Stimulated activated CD4-positive, alpha-beta T cell treated with anti-CD3 and anti-CD28 coated beads, TNF-alpha, amount 100 ng/mL, for 1 hour (primary cell): ENCODE measurements at regions not wholly inside any gene's neighbourhood (a gene's known extent, or its start where the extent isn't known, plus 50 kb on each side); places are given as distances from the start of the nearest gene placed in this dataset.
"Not testable (repeated sequence)": the region's sequence is repeated elsewhere in the genome, so short reads cannot be mapped to it uniquely, and the experiment has no call there.

Experiments
- DNase-seq, 3 donors: peaks; one replicate each; pipeline ENCODE4 v3.0.0-alpha.2; 2020; ENCODE audit warnings: low read depth in 3 of 3, low spot score in 1 of 3

DNA sequence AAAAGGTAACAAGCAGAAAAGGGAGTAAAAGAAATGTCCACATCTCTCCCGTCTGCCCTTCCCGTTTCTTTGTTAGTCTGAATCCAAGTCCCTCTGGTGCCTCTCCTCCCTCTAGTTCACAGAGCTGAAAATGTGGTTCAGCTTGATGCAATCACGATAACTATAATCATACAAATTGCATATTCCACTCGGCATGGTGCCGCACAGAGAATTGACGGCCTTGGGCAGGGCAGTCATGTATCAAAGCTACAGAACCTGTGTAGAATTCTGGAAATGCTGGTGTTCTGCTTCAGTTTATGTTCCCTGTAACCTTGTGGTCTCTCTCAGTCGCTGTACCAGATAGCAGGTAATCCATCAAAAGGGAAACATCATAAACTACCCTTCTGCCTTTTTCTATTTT, 562.9 kb upstream of the CBLB start:
- no peak for DNase-seq

DNA sequence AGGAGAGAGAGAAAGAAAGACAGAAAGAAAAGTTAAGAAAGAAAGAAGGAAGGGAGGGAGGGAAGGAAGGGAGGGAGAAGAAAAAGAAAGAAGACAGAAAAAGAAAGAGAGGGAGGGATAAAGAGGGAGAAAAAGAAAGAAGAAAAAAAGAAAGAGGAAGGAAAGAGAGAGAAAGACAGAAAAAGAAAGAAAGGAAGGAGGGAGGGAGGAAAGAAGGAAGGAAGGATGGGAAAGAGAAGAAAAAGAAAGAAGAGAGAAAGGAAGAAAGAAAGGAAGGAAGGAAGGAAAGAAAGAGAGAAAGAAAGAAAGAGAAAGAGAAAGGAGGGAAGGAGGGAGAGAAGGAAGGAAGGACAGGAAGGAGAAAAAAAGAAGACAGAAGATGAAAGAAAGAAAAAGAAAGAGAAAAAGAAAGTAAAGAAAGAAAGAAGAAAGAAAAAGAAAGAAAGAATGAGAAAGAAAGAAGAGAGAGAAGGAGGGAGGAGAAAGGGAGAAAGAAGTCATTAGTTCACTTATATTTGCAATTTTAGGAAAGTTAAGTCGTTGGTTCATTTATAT, 567.2 kb upstream of the CBLB start:
- DNase-seq: no peak

DNA sequence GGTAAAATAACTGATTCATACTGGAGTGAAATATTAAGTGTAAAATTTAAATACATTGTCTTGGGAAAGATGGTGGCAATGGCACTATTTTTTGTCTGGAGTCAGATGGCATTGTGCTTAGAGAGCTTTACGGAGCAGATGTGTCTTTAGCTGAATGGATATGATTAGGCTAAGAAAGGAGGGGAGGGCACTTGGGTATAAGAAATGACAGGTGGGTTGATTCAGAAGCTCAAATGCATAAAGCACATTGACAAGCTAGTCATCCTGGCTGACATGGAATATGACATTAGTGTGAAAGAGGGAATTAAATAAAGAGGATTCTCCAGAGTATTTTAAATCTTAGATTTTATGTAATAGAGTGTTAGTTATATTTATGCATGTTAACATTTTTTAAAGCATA, 570.1 kb upstream of the CBLB start:
- no peak for DNase-seq

DNA sequence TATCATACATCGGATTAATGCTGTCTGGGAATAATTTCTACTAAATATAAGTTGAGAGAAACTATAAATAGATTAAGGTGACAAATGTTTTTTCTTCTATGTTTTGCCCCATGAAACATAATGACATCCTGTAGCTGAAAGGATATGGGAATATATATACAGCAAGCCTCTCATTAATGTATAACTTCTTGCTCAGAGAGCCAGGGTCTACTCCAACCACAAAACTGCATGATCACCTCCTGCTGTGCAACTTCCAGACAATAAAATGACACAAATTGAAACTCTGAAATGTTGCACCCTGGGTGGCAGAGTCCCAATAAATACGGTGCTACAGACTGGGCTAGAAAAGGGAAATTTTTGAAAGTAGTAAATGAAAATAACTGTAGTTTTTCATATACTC, 571.9 kb upstream of the CBLB start:
- DNase-seq: no peak

DNA sequence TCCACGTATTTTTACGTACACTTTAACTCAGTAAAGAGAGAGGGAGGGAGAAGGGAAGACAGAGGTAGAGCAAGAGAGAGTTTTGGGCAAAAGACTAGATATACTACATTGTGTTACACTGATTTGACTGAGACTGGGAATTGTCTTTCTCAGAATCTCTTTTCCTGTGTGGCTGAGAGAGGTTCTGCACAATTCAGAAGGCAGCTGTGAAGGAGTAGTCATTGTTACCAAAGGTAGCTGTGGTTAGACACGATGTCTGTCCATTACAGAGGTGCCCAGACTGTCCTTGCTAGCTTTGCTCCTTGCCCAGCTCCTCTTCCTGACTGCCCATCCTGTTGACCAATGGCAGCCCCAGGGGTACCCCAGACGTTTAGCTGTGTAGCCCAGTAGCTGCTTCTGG, 577.5 kb upstream of the CBLB start:
- DNase-seq: no peak

DNA sequence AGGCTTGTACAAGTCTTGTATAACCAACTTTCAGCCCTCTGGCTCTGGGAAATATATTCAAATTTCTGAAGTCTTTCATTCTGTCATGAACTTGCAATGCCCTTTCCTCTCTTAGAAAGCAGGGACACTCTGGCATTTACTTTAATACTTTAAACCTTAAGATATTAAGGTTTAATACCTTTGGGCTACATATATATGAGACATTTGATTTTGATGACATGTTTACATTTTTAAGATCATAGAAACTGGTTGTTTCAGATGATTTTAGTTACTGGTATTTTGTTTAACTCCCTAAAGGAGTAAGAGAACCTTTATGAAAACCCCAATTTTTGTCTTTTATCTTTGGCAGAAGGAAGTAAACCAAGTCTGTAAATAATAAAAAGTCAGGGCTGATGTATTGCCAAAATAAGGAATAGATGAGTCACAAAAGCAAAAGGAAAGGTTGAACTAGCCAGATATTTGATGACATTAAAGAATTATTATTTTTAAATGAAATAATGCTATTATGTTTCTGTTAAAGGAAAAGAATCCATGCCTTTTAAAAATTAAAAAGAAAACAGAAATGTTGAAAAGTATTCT, 579.0 kb upstream of the CBLB start:
- DNase-seq: no peak

DNA sequence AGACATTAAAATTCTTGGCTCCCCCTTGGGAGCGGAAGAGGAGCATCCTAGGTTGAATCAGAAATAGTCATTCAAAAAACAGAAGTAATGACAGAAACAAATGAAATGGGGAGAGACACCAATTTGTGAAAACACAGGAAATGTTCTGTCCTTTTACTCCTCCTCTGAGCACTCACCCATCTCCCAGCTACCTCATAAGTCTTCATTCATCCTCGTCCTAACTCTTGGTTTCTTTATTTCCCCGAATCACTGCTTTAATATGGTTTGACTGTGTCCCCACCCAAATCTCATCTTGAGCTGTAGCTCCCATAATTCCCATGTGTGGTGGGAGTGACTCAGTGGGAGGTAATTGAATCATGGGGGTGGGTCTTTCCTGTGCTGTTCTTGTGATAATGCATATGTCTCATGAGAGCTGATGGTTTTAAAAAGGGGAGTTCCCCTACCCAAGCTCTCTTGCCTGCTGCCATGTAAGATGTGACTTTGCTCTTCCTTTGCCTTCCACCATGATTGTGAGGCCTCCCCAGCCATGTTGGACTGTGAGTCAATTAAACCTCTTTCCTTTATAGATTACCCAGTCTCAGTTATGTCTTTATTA, 579.7 kb upstream of the CBLB start:
- not testable (repeated sequence) for DNase-seq

DNA sequence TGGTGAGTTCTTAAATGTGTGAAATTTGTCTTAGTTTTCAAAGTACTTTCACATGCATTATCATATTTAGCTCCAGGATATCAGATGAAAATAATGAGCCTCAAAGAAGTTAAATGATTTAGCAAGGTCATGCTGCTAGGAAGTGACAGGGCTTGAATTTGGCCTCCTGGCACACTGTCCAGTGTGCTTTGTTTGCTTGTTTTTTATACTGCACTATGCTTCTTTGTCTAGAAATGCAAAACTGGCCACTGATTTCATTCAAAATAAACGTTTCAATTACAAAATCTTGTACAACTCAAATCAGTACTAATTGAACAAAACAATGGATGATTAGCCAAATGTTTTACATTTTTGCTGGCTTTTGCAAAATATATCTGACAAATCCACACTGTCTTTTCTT, 583.3 kb upstream of the CBLB start:
- no peak for DNase-seq

DNA sequence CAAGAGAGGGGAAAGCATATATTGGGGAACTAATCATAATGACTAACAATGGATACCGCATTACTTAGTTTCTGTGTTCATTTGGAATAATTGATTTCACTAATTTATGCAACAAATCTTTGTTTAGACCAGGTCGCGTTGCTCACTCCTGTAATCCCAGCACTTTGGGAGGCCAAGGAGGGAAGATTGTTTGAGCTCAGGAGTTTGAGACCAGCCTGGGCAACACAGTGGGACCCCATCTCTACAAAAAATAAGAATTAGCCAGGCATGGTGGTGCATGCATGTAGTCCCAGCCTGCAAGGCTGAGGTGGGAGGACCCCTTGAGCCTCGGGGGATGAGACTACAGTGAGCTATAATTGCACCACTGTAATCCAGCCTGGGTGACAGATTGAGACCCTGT, 585.7 kb upstream of the CBLB start:
- no peak for DNase-seq

DNA sequence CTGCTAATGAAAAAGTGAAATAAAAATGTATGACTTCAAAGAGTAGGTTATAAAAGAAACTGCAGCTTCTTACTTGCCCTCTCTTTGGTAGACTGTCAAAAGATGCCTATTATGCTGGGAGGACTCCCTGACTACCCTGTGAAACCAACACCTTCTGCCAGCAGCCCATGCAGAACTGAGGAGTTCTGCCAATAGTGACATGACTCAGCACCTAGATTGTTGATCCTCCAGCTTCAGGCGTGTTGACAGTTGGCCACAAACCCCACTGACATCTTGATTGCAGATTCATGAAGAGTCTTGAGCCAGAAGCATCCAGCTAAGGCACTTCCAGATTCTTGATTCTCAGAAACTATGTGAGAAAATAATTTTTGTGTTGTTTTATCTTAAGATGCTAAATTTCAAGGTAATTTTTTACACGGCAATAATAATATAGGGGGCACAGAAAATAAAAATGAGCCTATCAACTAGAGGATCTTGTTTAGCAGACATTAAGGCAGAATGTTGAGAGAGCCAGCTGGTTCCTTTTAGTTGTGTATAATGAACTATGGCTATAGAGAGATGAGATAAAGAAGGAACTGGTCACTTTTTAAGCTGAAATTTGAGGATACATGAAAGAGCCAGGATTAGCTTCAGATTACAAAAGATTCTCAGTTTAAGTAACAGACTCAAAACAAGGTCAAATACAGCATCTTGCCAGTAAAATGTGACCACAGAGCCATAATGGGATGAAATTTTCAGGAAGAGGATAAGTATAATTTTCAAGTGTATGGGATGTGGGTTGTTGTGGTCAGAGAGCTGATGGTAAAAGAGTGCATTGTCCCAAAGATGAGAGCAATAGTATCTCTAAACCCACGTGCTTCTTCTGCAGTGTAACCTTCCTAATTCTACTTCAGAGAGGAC, 588.7 kb upstream of the CBLB start:
- no peak for DNase-seq

DNA sequence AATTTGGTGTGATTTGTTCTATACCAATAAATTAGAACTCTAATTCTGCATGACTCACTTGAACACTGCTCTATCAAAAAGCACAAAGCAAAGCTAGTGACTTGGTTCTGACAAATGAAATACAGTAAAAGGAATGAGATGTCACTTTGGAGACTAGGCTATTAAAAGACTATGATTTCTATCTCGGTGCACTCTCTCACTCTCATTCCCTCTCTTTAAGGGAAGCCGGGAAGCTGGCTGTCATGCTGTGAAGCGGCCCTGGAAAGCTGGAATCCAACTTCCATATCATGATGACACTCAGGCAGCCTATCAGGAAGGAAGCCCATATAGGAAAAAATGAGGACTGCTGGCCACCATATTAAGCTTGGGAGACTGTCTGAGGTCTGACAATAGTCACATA, 590.1 kb upstream of the CBLB start:
- DNase-seq: no peak

DNA sequence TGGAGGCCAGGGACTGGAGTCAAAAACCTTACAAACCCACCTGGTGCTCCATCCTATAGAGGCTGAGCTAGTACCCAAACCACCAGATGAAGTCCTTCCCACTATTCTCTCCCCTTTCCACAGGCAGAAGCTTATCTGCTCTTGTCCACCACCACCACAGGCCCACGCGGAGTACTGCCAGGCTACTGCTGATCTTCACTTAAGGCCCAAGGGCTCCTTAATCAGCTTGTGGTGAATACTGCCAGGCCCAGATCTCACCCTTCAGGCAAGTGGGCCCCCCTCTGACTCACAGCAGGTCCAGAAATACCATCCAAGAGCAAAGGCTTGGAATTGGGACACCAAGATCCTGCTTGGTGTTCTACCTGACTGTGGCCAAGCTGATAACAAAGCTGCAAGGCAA, 598.1 kb upstream of the CBLB start:
- no peak for DNase-seq

DNA sequence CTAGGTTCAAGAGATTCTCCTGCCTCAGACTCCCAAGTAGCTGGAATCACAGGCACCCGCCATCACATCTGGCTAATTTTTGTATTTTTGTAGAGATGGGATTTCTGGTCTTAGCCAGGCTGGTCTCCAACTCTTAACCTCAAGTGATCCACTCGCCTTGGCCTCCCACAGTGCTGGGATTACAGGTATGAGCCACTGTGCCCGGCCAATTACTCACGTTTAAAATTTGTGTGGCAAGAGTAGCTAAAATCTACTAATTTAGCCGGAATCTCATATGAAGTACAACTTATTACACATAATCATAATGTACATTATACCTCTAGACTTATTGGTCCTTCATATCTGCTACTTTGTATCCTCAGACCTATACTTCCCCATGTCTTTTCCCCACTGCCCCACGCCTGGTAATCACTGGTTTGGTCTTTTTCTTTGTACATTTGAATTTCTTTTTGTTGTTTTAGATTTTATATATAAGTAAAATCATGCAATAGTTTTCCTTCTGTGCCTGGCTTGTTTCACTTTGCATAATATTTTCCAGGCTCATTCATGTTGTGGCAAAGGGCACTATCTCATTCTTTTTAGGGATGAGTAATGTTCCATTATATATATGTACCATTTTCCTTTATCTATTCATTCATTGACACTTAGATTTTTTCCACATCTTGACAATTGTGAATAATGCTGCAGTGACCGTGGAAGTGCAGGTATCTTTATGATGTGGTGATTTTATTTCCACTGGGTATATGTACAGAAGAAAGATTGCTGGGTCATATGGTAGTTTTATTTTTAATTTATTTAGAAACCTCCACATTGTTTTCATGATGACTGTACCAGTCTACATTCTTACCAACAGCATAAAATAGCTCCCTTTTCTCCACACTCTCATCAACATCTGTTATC, 605.0 kb upstream of the CBLB start:
- no peak for DNase-seq

DNA sequence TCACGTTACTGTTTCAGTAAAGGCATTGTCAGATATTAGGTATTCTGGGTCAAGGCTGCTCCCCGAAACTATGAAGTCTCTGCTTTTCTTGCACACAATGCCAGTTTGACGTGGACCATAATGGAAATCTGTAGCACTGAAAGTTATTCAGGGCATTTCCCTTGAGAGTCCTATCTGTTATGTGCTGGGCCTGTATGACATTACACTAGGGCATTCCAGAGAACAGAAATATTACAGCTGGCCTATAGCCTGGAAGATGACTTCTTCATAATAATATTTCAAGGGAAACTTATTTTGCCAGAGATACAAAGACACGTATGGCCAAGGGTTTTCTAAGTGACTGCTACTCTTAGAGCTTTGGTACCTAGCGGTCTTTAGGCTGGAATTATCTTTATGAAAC, 613.6 kb upstream of the CBLB start:
- no peak for DNase-seq

DNA sequence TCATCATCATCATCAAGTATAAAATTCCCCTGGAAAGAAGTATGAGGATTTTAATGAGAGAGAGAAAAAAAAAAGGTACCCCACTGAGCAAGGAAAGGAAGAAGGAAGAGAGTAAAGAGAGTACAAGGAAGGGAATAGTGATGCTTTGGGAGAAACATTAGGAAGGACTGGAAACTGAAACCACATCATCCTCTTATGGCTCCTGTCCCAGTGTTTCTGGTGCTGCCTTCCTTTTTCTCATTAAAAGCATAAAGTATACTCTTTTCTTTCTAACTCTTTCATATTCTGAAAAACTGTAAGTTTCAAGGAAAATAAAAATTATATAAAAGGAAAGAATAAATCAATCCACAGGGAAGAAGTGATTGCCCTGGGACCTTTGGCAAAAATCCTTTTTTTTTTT, 616.4 kb upstream of the CBLB start:
- no peak for DNase-seq

DNA sequence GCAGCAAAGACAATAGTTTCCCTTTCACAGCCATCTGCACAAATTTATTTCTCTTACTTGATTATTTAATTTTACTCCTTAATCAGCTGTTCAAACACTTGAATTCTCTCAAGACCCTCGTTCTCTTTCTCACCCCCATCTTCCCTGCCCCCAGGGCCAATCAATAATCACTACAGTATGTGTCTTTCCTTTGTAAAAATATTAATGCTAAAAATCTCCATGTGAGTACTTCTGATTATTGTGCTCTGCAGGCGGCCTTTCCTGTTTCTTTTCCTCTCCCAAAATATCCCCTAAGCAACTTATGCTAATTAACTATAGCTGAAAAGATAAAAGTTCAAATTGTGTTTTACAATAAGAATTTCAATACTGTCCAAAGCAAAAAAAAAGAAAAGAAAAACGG, 617.0 kb upstream of the CBLB start:
- DNase-seq: no peak

DNA sequence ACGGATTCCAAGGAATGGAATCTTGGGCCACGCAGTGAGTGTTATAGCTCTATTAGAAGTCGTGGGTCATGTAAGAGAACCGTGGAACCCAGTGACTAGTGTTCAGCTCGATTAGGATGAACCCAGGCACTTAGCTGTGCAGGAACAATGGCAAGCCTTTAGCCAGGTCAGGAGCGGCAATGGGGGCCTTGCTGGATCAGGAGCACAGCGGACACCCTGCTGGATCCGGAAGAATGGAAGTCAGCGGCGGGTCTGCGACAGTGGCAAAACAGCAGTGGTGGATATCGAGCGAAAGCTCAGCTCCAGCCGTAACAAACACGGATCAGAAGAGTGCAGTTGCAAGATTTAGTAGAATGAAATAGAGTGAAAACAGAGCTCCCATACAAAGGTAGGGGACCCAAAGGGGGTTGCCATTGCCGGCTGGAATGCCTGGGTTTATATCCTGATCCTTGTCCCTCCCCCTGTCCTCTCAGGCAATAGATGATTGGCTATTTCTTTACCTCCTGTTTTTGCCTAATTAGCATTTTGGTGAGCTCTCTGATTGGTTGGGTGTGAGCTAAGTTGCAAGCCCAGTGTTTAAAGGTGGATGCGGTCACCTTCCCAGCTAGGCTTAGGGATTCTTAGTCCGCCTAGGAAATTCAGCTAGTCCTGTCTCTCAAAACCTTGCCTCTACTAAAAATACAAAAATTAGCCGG, 618.3 kb upstream of the CBLB start:
- not testable (repeated sequence) for DNase-seq

DNA sequence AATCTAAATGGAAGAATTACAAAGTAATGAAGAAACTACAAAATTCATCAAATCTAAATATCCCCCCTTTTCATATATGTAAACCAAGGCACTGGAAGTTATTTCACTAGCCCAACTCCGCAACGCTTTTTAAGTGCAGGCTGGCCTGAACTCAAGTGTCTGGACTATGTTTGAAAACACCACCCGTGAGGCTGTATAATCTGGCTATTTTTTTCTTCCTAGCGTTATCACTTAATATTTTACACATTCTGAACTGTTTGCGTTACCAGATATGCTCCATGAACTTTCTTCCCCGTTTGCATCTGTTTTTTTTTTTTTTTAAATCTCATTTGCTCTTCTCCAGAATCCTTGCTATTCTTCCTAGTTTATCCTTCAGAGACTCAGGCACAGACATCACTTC, 619.5 kb upstream of the CBLB start:
- no peak for DNase-seq

DNA sequence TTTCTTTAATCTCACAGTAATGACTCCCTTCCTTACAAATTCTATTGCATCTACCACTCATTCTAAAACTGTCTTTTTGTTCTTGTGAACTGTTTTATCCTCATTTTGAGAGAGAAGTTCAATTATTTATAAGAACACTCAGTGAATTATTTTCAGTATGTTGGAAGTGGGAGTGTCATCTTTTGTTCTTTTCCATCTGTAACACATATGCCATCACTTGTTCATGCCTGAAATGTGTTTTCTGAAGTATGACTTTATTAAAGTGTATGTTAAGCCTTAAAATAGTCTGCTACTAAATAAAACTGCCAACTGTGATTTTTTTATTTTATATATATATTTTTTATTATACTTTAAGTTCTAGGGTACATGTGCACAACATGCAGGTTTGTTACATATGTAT, 623.0 kb upstream of the CBLB start:
- DNase-seq: no peak

DNA sequence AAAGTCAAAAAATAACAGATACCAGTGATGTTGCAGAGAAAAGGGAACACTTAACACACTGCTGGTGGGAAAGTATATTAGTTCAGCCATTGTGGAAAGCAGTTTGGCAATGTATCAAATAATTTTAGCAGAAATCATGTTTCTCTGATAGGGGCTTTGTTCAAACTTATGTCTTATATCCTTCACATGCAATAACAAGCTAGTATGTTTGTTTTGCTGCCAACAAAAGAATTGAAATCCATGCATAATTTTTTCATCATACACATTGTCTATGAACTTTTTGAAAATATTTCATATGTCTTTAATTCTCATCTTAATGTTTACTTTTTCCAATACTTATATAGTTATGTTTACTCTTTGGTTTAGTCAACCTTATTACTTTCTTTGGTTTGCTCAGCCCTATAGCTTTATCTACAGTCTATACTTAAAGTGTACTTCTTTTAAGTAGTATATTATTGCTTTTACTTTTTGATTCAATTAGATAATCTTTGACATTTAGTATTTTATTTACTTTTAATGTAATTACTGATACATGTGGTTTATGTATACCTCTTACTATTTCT, 639.6 kb upstream of the CBLB start:
- DNase-seq: no peak
